Activated naive CD4-positive, alpha-beta T cell treated with anti-CD3 and anti-CD28 coated beads for 36 hours (primary cell): ENCODE measurements at regions not wholly inside any gene's neighbourhood (a gene's known extent, or its start where the extent isn't known, plus 50 kb on each side); places are given as distances from the start of the nearest gene placed in this dataset.
A peak's percentile ranks its signal among the peaks of the same experiment; 100 is the strongest.

Source experiments
- CTCF ChIA-PET: fragments of 350-600 bp; sonication (Branson Sonifier 250); formaldehyde crosslinking; loops from one replicate; lab custom pipeline; 2021; ENCODE audit warnings: antibody characterized with exemption; lab: Charles Lee
- DNase-seq: peaks from one replicate; pipeline ENCODE4 v3.0.0-alpha.2; 2020
- H3K27ac Mint-ChIP-seq: one replicate; pipeline ENCODE4 v1.8.0; 2021; ENCODE audit warnings: mild to moderate bottlenecking, mixed read lengths
- H3K27me3 Mint-ChIP-seq: one replicate; pipeline ENCODE4 v1.8.0; 2021; ENCODE audit warnings: low read depth, mixed read lengths
- H3K36me3 Mint-ChIP-seq: one replicate; pipeline ENCODE4 v1.8.0; 2021; ENCODE audit warnings: low read depth, mixed read lengths
- H3K4me1 Mint-ChIP-seq: one replicate; pipeline ENCODE4 v1.8.0; 2021; ENCODE audit warnings: low read depth, mixed read lengths
- H3K4me3 Mint-ChIP-seq: one replicate; pipeline ENCODE4 v1.8.0; 2021; ENCODE audit warnings: mild to moderate bottlenecking, moderate library complexity, mixed read lengths
- H3K9me3 Mint-ChIP-seq: one replicate; pipeline ENCODE4 v1.8.0; 2021; ENCODE audit warnings: mixed read lengths
- intact Hi-C: fragments of 100-400 bp; cut with micrococcal nuclease; formaldehyde crosslinking; loops from one replicate; pipeline ENCODE4 v1.15.1; 2023

GRCh38 chr2:4324531-4324930 is 621.2 kb downstream of the DCDC2C start:
- no peak overlapping the region for H3K27ac Mint-ChIP-seq
- H3K9me3 Mint-ChIP-seq, result peaks cover 8% of the 10 kb centered on the region
- no peaks in the 10 kb centered on the region for H3K27me3 Mint-ChIP-seq
- H3K4me3 Mint-ChIP-seq, result no peak overlapping the region
- no peak for DNase-seq
- H3K4me1 Mint-ChIP-seq, result no peaks in the 10 kb centered on the region
- H3K36me3 Mint-ChIP-seq, result no peaks in the 10 kb centered on the region
- intact Hi-C loops, result no loop called here
- CTCF ChIA-PET, result no interaction called here

- H3K9me3 Mint-ChIP-seq, result peaks cover 11% of the 10 kb centered on the region
Observed at GRCh38 chr2:4336864-4337263, 633.5 kb downstream of the DCDC2C start.

GRCh38 chr2:4338345-4338744 is 635.0 kb downstream of the DCDC2C start:
- intact Hi-C loops, result no loop called here
- Mint-ChIP-seq H3K27me3 (no peaks in the 10 kb centered on the region), H3K36me3 (no peaks in the 10 kb centered on the region), H3K4me3 (no peak overlapping the region), H3K27ac (no peak overlapping the region), H3K4me1 (no peaks in the 10 kb centered on the region), H3K9me3 (peaks cover 11% of the 10 kb centered on the region)
- CTCF ChIA-PET, result no interaction called here
- DNase-seq, result no peak

More at GRCh38 chr2:4336864-4337263, 633.5 kb downstream of the DCDC2C start:
- H3K4me1 Mint-ChIP-seq, result no peaks in the 10 kb centered on the region
- H3K27me3 Mint-ChIP-seq, result no peaks in the 10 kb centered on the region
- no peaks in the 10 kb centered on the region for H3K36me3 Mint-ChIP-seq
- CTCF ChIA-PET, result no interaction called here
- no peak overlapping the region for H3K4me3 Mint-ChIP-seq
- DNase-seq, result no peak
- intact Hi-C loops, result no loop called here
- H3K27ac Mint-ChIP-seq, result no peak overlapping the region

- Mint-ChIP-seq H3K4me3 (no peak overlapping the region), H3K4me1 (no peaks in the 10 kb centered on the region), H3K9me3 (peaks cover 9% of the 10 kb centered on the region), H3K27ac (no peak overlapping the region), H3K36me3 (no peaks in the 10 kb centered on the region), H3K27me3 (no peaks in the 10 kb centered on the region)
- intact Hi-C loops, result no loop called here
- CTCF ChIA-PET, result no interaction called here
- DNase-seq, result no peak
Observed at GRCh38 chr2:4340536-4340935, 637.2 kb downstream of the DCDC2C start.

- CTCF ChIA-PET, result no interaction called here
- Mint-ChIP-seq H3K9me3 (peaks cover 7% of the 10 kb centered on the region), H3K4me3 (no peak overlapping the region), H3K4me1 (no peaks in the 10 kb centered on the region), H3K36me3 (no peaks in the 10 kb centered on the region), H3K27me3 (no peaks in the 10 kb centered on the region), H3K27ac (no peak overlapping the region)
- intact Hi-C loops, result no loop called here
- DNase-seq, result no peak
Observed at GRCh38 chr2:4346628-4347027, 643.3 kb downstream of the DCDC2C start.

GRCh38 chr2:4353668-4354067 is 650.3 kb downstream of the DCDC2C start:
- CTCF ChIA-PET, result no interaction called here
- no peaks in the 10 kb centered on the region for H3K4me1 Mint-ChIP-seq
- intact Hi-C loops, result loop anchor here (10.0 kb wide), 1 partner anchor 1011 kb away; no protein-coding TSS in a partner anchor
- no peak overlapping the region for H3K27ac Mint-ChIP-seq
- no peak for DNase-seq
- peaks cover 13% of the 10 kb centered on the region for H3K9me3 Mint-ChIP-seq
- H3K27me3 Mint-ChIP-seq, result no peaks in the 10 kb centered on the region
- H3K4me3 Mint-ChIP-seq, result no peak overlapping the region
- H3K36me3 Mint-ChIP-seq, result no peaks in the 10 kb centered on the region

DNA sequence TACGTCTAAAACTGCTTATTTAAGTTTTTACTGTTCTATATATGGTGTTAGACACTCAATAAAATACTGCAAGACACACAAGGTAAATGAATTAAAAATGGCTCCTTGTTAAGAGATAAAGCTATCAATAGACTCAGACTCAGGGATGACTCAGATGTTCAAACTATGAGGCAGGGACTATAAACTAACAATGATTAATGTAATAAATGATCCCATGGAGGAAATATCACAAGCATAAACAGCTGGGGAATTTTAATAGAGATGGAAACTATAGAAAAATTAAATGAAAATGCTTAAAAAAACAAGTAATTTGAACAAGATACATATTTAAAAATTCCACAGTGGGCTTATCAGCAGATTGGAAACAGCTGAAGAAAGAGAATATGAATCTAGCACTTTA is 650.8 kb downstream of the DCDC2C start:
- DNase-seq, result no peak
- H3K27me3 Mint-ChIP-seq, result no peaks in the 10 kb centered on the region
- CTCF ChIA-PET, result no interaction called here
- intact Hi-C loops, result loop anchor here (10.0 kb wide), 1 partner anchor 1011 kb away; no protein-coding TSS in a partner anchor
- no peaks in the 10 kb centered on the region for H3K4me1 Mint-ChIP-seq
- H3K9me3 Mint-ChIP-seq, result peaks cover 13% of the 10 kb centered on the region
- H3K36me3 Mint-ChIP-seq, result no peaks in the 10 kb centered on the region
- no peak overlapping the region for H3K27ac Mint-ChIP-seq
- no peak overlapping the region for H3K4me3 Mint-ChIP-seq

- CTCF ChIA-PET, result no interaction called here
- intact Hi-C loops, result loop anchor here (10.0 kb wide), 1 partner anchor 1010 kb away; no protein-coding TSS in a partner anchor
- Mint-ChIP-seq H3K4me3 (no peak overlapping the region), H3K27ac (no peak overlapping the region), H3K9me3 (peaks cover 13% of the 10 kb centered on the region), H3K4me1 (no peaks in the 10 kb centered on the region), H3K36me3 (no peaks in the 10 kb centered on the region), H3K27me3 (no peaks in the 10 kb centered on the region)
- DNase-seq, result peak; percentile 10
Observed at GRCh38 chr2:4354678-4355077, 651.3 kb downstream of the DCDC2C start.

GRCh38 chr2:4356109-4356508 is 652.7 kb downstream of the DCDC2C start:
- Mint-ChIP-seq H3K27me3 (no peaks in the 10 kb centered on the region), H3K27ac (no peak overlapping the region), H3K4me3 (no peak overlapping the region), H3K4me1 (no peaks in the 10 kb centered on the region), H3K36me3 (no peaks in the 10 kb centered on the region), H3K9me3 (peaks cover 10% of the 10 kb centered on the region)
- no peak for DNase-seq
- CTCF ChIA-PET, result no interaction called here
- intact Hi-C loops, result loop anchor here (10.0 kb wide), 1 partner anchor 1009 kb away; no protein-coding TSS in a partner anchor

- H3K27ac Mint-ChIP-seq, result no peak overlapping the region
- H3K36me3 Mint-ChIP-seq, result no peaks in the 10 kb centered on the region
- no peak for DNase-seq
- H3K27me3 Mint-ChIP-seq, result no peaks in the 10 kb centered on the region
- no peak overlapping the region for H3K4me3 Mint-ChIP-seq
- CTCF ChIA-PET, result no interaction called here
- intact Hi-C loops, result loop anchor here (10.0 kb wide), 1 partner anchor 1008 kb away; no protein-coding TSS in a partner anchor
- peaks cover 10% of the 10 kb centered on the region for H3K9me3 Mint-ChIP-seq
- no peaks in the 10 kb centered on the region for H3K4me1 Mint-ChIP-seq
Observed at GRCh38 chr2:4356541-4356940, 653.2 kb downstream of the DCDC2C start.

DNA sequence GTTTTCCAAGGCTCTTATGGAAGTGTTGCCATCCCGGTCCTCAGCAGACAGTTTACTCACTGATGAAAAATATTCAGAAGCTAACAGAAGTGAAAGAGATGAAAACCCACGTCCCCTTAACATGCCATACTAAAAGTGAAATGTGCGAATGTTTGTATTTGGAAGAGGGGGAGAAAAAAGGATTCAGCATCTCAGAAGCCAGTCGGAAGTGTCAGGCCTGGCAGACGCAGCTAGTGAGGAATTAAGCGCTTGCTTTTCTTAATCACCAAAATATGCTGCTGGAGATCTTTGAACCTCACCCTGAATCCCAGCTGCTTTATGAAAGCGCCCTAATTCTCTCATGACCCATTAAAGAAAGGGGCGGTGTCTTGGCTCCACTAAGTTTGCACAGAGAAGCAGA is 653.7 kb downstream of the DCDC2C start:
- Mint-ChIP-seq H3K4me3 (no peak overlapping the region), H3K27me3 (no peaks in the 10 kb centered on the region), H3K9me3 (peaks cover 7% of the 10 kb centered on the region), H3K27ac (no peak overlapping the region), H3K4me1 (no peaks in the 10 kb centered on the region), H3K36me3 (no peaks in the 10 kb centered on the region)
- no peak for DNase-seq
- CTCF ChIA-PET, result no interaction called here
- intact Hi-C loops, result loop anchor here (10.0 kb wide), 1 partner anchor 1008 kb away; no protein-coding TSS in a partner anchor

DNA sequence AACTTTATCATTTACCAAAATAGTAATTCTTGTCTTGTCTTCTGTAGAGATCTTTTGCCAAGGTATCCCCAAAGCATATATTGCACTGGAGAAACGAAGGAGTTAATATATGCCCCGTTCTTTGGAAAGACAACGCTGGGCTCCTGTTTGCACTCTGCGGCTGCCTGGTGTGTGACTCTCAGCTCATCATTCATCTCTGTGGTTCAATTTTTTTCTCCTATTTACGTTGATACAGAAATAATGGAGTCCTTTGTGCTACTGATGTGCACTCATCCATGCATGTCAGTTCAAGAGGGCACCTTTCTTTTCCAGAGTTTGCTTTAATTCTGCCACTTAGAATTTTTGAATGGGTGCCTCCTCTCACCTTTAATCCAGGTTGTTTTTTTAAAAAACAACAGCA is 655.5 kb downstream of the DCDC2C start:
- no peak for DNase-seq
- intact Hi-C loops, result loop anchor here (10.0 kb wide), 1 partner anchor 1006 kb away; no protein-coding TSS in a partner anchor
- no peak overlapping the region for H3K27ac Mint-ChIP-seq
- H3K4me3 Mint-ChIP-seq, result no peak overlapping the region
- no peaks in the 10 kb centered on the region for H3K4me1 Mint-ChIP-seq
- H3K27me3 Mint-ChIP-seq, result no peaks in the 10 kb centered on the region
- CTCF ChIA-PET, result no interaction called here
- H3K36me3 Mint-ChIP-seq, result no peaks in the 10 kb centered on the region
- peaks cover 8% of the 10 kb centered on the region for H3K9me3 Mint-ChIP-seq

DNA sequence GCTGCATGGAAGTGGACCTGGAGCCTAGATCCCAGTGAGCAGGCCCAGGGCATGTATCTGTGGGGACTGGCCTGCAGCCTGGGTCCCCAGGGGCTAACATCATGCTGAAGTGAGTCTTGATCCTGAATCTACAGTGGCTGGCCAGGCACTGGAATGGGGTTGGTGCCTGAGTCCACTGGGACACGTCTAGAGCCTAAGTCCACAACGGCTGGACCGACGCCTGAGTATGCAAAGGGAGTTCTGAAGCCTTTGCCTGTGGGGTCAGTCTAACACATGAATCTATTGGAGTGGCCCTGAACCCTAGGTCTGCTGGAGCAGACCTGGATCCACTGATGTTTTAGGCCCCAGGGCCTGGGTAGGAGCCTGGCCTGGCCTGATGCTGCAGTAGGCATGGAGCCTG is 665.5 kb downstream of the DCDC2C start:
- CTCF ChIA-PET, result no interaction called here
- no peak overlapping the region for H3K27ac Mint-ChIP-seq
- no peaks in the 10 kb centered on the region for H3K36me3 Mint-ChIP-seq
- intact Hi-C loops, result no loop called here
- no peak overlapping the region for H3K4me3 Mint-ChIP-seq
- H3K27me3 Mint-ChIP-seq, result no peaks in the 10 kb centered on the region
- H3K4me1 Mint-ChIP-seq, result no peaks in the 10 kb centered on the region
- peaks cover 13% of the 10 kb centered on the region for H3K9me3 Mint-ChIP-seq
- no peak for DNase-seq
